ENCODE measurements at regions not wholly inside any gene's neighbourhood (a gene's known extent, or its start where the extent isn't known, plus 50 kb on each side); places are given as distances from the start of the nearest gene placed in this dataset.
"Not testable (repeated sequence)": the region's sequence is repeated elsewhere in the genome, so short reads cannot be mapped to it uniquely, and the experiment has no call there.

- TF ChIP-seq SMC3 (IDR thresholded peaks at IDR 0.05; ENCODE audit: borderline replicate concordance, low read length); MYC (IDR thresholded peaks at IDR 0.05; ENCODE audit: insufficient read depth, insufficient read length, insufficient replicate concordance, low read length, severe bottlenecking); POLR2A (IDR thresholded peaks at IDR 0.05; ENCODE audit: low read depth, low read length): not testable (repeated sequence)
Measured at GRCh38 chr5:21496926-21497325, 1356.2 kb downstream of the CDH12 start.

Measured in GM12878 (cell line).